ENCODE measurements at regions not wholly inside any gene's neighbourhood (a gene's known extent, or its start where the extent isn't known, plus 50 kb on each side); places are given as distances from the start of the nearest gene placed in this dataset.

GRCh38 chr11:92393218-92393617, 168.6 kb downstream of the FAT3 start:
- Histone ChIP-seq H3K9me3 (ENCODE audit: control insufficient read depth, low read depth, low read length) (no peaks in the 10 kb centered on the region), H3K9me1 (ENCODE audit: control insufficient read depth, extremely low read depth, insufficient read depth, low read length) (no peaks in the 10 kb centered on the region), H4K20me1 (ENCODE audit: control insufficient read depth, extremely low read depth, insufficient read depth, low read length) (no peaks in the 10 kb centered on the region), H3K36me3 (ENCODE audit: control insufficient read depth in 2 of 2, extremely low read depth in 1 of 2, insufficient read depth in 2 of 2, low read length in 2 of 2) (no peaks in the 10 kb centered on the region), H3K9ac (ENCODE audit: control insufficient read depth, extremely low read depth, insufficient read depth, low read length) (no peak overlapping the region), H3K4me1 (ENCODE audit: control insufficient read depth, extremely low read depth, insufficient read depth, low read length) (no peaks in the 10 kb centered on the region), H3K79me2 (ENCODE audit: control insufficient read depth, insufficient read depth, low read length) (no peaks in the 10 kb centered on the region), H3K27me3 (ENCODE audit: control insufficient read depth, extremely low read depth, insufficient read depth, low read length) (peaks cover 5% of the 10 kb centered on the region), H2AFZ (ENCODE audit: control insufficient read depth, low read length) (no peak overlapping the region), H3K4me3 (ENCODE audit: control insufficient read depth in 2 of 3, extremely low read depth in 1 of 3, insufficient read depth in 2 of 3, low read depth in 1 of 3, low read length in 3 of 3) (no peak overlapping the region), H3K4me2 (ENCODE audit: control insufficient read depth, extremely low read depth, insufficient read depth, low read depth, low read length) (no peak overlapping the region), H3K27ac (ENCODE audit: control insufficient read depth, insufficient read depth, low read length) (no peak overlapping the region)
- TF ChIP-seq EZH2 (IDR thresholded peaks at IDR 0.05; ENCODE audit: low read length) (no peak), CTCF (optimal IDR thresholded peaks at IDR 0.05 in 1 of 3, IDR thresholded peaks at IDR 0.05 in 1 of 3, conservative IDR thresholded peaks at IDR 0.05 in 1 of 3; ENCODE audit: extremely low read depth in 1 of 3, insufficient read depth in 2 of 3, low read length in 3 of 3) (no peak)
- FAIRE-seq (no peak), DNase-seq (ENCODE audit: low read depth, low spot score) (no peak)
- dilution Hi-C loops (cut with MboI; ENCODE audit: extremely low pct_ligation_motif_present, low sequenced_read_pairs): no loop called here

DNA sequence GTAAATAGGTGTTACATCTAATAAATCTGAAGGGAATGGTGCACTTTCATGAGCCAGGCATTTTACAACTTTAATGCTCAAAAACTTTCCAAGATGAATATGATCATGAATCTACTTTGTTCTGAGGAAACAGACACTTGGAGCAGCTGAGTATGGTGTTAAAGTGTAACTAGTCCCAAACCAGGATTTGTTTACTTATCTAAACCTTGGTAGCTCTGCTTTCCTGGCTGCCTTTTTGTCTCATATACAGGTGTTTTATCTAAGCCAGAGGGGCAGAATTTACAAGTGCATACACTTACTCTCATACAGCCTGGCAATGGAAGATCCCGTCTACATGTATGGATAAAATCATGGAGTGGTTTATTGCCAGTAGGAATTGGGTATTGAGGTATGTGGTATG, 171.5 kb downstream of the FAT3 start:
- Histone ChIP-seq H3K79me2 (ENCODE audit: control insufficient read depth, insufficient read depth, low read length) (no peaks in the 10 kb centered on the region), H3K9ac (ENCODE audit: control insufficient read depth, extremely low read depth, insufficient read depth, low read length) (no peak overlapping the region), H3K27me3 (ENCODE audit: control insufficient read depth, extremely low read depth, insufficient read depth, low read length) (no peaks in the 10 kb centered on the region), H3K4me2 (ENCODE audit: control insufficient read depth, extremely low read depth, insufficient read depth, low read depth, low read length) (no peak overlapping the region), H3K27ac (ENCODE audit: control insufficient read depth, insufficient read depth, low read length) (no peak overlapping the region), H3K9me1 (ENCODE audit: control insufficient read depth, extremely low read depth, insufficient read depth, low read length) (no peaks in the 10 kb centered on the region), H3K36me3 (ENCODE audit: control insufficient read depth in 2 of 2, extremely low read depth in 1 of 2, insufficient read depth in 2 of 2, low read length in 2 of 2) (no peaks in the 10 kb centered on the region), H3K4me1 (ENCODE audit: control insufficient read depth, extremely low read depth, insufficient read depth, low read length) (no peaks in the 10 kb centered on the region), H3K4me3 (ENCODE audit: control insufficient read depth in 2 of 3, extremely low read depth in 1 of 3, insufficient read depth in 2 of 3, low read depth in 1 of 3, low read length in 3 of 3) (no peak overlapping the region), H3K9me3 (ENCODE audit: control insufficient read depth, low read depth, low read length) (no peaks in the 10 kb centered on the region), H4K20me1 (ENCODE audit: control insufficient read depth, extremely low read depth, insufficient read depth, low read length) (no peaks in the 10 kb centered on the region), H2AFZ (ENCODE audit: control insufficient read depth, low read length) (no peak overlapping the region)
- dilution Hi-C loops (cut with MboI; ENCODE audit: extremely low pct_ligation_motif_present, low sequenced_read_pairs): no loop called here
- no peak for DNase-seq (ENCODE audit: low read depth, low spot score)
- no peak for FAIRE-seq
- TF ChIP-seq EZH2 (IDR thresholded peaks at IDR 0.05; ENCODE audit: low read length) (no peak), CTCF (optimal IDR thresholded peaks at IDR 0.05 in 1 of 3, IDR thresholded peaks at IDR 0.05 in 1 of 3, conservative IDR thresholded peaks at IDR 0.05 in 1 of 3; ENCODE audit: extremely low read depth in 1 of 3, insufficient read depth in 2 of 3, low read length in 3 of 3) (no peak)

Data from keratinocyte (primary cell).